Thyroid gland (tissue), 4 donors: ENCODE measurements at regions not wholly inside any gene's neighbourhood (a gene's known extent, or its start where the extent isn't known, plus 50 kb on each side); places are given as distances from the start of the nearest gene placed in this dataset.

ENCODE experiments used
- POLR2A ChIP-seq, 2 donors: fragments of 450-650 bp; IDR thresholded peaks; one replicate each; pipeline ENCODE4 v1.6.1; 2017; ENCODE audit warnings: antibody characterized with exemption in 2 of 2, mild to moderate bottlenecking in 2 of 2, moderate library complexity in 1 of 2
- TF ChIP-seq, protein P1 (sequence below), 6 experiments: fragments of 200-600 bp in 3 of 6; fragments of 450-650 bp in 3 of 6; sonication (generic) in 3 of 6; IDR thresholded peaks; one replicate each; pipeline ENCODE4 v1.5.1; 2016 to 2019; ENCODE audit warnings: antibody characterized with exemption in 6 of 6, mild to moderate bottlenecking in 2 of 6, inconsistent platforms in 1 of 6, moderate library complexity in 1 of 6

DNA sequence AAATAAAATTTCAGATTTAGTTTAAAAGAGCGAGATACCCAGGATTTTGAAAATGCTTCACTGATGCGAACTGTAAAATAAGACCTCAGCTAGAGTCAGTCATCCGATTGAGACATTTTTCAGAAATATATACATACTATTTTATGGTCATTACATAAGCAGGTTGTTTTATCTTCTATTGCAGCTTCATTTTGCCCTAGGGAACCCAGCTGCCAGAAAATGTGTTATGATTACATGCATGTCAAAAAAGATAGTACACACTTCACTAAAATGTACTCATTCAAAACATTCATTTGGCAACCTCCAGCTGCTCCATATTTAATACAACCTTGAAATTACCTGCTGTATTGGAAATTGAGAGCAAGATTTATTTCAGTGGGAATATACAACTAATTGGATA lies 483.8 kb upstream of the SLITRK6 start:
- TF ChIP-seq, protein P1, sequence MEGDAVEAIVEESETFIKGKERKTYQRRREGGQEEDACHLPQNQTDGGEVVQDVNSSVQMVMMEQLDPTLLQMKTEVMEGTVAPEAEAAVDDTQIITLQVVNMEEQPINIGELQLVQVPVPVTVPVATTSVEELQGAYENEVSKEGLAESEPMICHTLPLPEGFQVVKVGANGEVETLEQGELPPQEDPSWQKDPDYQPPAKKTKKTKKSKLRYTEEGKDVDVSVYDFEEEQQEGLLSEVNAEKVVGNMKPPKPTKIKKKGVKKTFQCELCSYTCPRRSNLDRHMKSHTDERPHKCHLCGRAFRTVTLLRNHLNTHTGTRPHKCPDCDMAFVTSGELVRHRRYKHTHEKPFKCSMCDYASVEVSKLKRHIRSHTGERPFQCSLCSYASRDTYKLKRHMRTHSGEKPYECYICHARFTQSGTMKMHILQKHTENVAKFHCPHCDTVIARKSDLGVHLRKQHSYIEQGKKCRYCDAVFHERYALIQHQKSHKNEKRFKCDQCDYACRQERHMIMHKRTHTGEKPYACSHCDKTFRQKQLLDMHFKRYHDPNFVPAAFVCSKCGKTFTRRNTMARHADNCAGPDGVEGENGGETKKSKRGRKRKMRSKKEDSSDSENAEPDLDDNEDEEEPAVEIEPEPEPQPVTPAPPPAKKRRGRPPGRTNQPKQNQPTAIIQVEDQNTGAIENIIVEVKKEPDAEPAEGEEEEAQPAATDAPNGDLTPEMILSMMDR (IDR thresholded peaks at IDR 0.05) = no peak
- TF ChIP-seq POLR2A (IDR thresholded peaks at IDR 0.05) = no peak
